ENCODE measurements at regions not wholly inside any gene's neighbourhood (a gene's known extent, or its start where the extent isn't known, plus 50 kb on each side); places are given as distances from the start of the nearest gene placed in this dataset.
"Not testable (repeated sequence)": the region's sequence is repeated elsewhere in the genome, so short reads cannot be mapped to it uniquely, and the experiment has no call there.

- H3K4me3 ChIP-seq (ENCODE audit: low read depth, low read length) = no peak overlapping the region
- no peak for TF ChIP-seq CTCF (IDR thresholded peaks at IDR 0.05; ENCODE audit: low read depth, low read length)
Measured at GRCh38 chr2:16221461-16222010, 281.2 kb downstream of the MYCN start.

GRCh38 chr2:16219292-16219975 lies 279.1 kb downstream of the MYCN start:
- H3K4me3 ChIP-seq (ENCODE audit: low read depth, low read length) = no peak overlapping the region
- no peak for TF ChIP-seq CTCF (IDR thresholded peaks at IDR 0.05; ENCODE audit: low read depth, low read length)

GRCh38 chr2:16218625-16219024 lies 278.3 kb downstream of the MYCN start:
- no peak overlapping the region for H3K4me3 ChIP-seq (ENCODE audit: low read depth, low read length)
- no peak for TF ChIP-seq CTCF (IDR thresholded peaks at IDR 0.05; ENCODE audit: low read depth, low read length)

- no peak overlapping the region for H3K4me3 ChIP-seq (ENCODE audit: low read depth, low read length)
- no peak for TF ChIP-seq CTCF (IDR thresholded peaks at IDR 0.05; ENCODE audit: low read depth, low read length)
Measured at GRCh38 chr2:16218161-16218560, 277.8 kb downstream of the MYCN start.

- H3K4me3 ChIP-seq (ENCODE audit: low read depth, low read length) = not testable (repeated sequence)
Measured at GRCh38 chr2:16217741-16218140, 277.4 kb downstream of the MYCN start.

- no peak for TF ChIP-seq CTCF (IDR thresholded peaks at IDR 0.05; ENCODE audit: low read depth, low read length)
- H3K4me3 ChIP-seq (ENCODE audit: low read depth, low read length) = no peak overlapping the region
Measured at GRCh38 chr2:16217291-16217690, 276.9 kb downstream of the MYCN start.

GRCh38 chr2:16216558-16216945 lies 276.2 kb downstream of the MYCN start:
- no peak overlapping the region for H3K4me3 ChIP-seq (ENCODE audit: low read depth, low read length)
- TF ChIP-seq CTCF (IDR thresholded peaks at IDR 0.05; ENCODE audit: low read depth, low read length) = no peak
